A673 (cell line): ENCODE measurements at regions not wholly inside any gene's neighbourhood (a gene's known extent, or its start where the extent isn't known, plus 50 kb on each side); places are given as distances from the start of the nearest gene placed in this dataset.

Source experiments
- CTCF ChIP-seq: fragments of 300-800, 200-600 bp; sonication (generic); conservative IDR thresholded peaks from 2 replicates; pipeline ENCODE4 v1.5.1; 2017; ENCODE audit warnings: low read depth, mild to moderate bottlenecking, antibody characterized with exemption, low read length, moderate library complexity, mixed read lengths
- EZH2 ChIP-seq: fragments of 200-600 bp; sonication (generic); IDR thresholded peaks from 2 replicates; pipeline ENCODE4 v1.6.1; 2017; ENCODE audit warnings: borderline replicate concordance, low read depth, mild to moderate bottlenecking, mixed read lengths, antibody characterized with exemption, low read length; ENCODE audit not compliant: poor library complexity, severe bottlenecking

- TF ChIP-seq CTCF, result no peak
- TF ChIP-seq EZH2, result no peak
Measured at GRCh38 chr18:34320267-34320666, 95.6 kb upstream of the NOL4 start.
